ENCODE measurements at regions not wholly inside any gene's neighbourhood (a gene's known extent, or its start where the extent isn't known, plus 50 kb on each side); places are given as distances from the start of the nearest gene placed in this dataset.

DNA sequence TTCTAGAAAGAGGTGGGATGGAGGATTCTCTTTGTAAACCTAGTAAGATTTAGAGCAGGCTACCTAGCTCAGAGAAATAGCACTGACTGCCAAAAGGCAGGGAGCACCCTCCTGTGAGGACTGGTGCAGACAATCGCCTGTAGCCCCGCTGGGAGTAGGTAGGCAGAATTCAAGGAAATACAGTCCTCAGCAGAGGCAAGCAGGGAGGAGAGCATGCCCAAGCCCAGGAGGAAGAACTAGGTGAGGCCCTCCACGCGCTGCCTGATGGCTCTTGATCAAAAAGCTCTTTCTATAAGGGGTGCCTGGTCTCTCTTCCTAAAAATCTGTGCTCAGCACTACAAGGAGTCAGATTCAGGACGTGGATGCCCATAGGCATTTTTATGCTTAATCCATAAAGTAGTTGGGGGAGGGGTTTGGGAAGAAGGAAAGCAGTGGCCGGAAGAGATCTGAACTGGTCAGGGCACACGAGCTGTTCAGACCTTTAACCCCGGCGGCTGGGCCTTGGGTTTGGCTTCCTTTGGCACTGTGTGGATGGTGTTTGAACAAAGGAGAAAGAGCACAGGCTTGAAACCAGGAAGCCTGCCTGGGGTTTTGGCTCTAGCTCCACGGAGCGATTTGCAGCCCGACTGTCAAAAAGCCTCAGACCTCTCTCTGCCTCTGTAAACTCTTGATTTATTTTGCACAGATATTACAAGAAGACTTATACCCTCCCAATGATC lies 320.6 kb downstream of the FOXO1 start:
- DNase-seq (ENCODE audit: low read depth), result no peak
- H3K4me3 ChIP-seq (ENCODE audit: low read length), result no peak overlapping the region
- TF ChIP-seq, protein P1, sequence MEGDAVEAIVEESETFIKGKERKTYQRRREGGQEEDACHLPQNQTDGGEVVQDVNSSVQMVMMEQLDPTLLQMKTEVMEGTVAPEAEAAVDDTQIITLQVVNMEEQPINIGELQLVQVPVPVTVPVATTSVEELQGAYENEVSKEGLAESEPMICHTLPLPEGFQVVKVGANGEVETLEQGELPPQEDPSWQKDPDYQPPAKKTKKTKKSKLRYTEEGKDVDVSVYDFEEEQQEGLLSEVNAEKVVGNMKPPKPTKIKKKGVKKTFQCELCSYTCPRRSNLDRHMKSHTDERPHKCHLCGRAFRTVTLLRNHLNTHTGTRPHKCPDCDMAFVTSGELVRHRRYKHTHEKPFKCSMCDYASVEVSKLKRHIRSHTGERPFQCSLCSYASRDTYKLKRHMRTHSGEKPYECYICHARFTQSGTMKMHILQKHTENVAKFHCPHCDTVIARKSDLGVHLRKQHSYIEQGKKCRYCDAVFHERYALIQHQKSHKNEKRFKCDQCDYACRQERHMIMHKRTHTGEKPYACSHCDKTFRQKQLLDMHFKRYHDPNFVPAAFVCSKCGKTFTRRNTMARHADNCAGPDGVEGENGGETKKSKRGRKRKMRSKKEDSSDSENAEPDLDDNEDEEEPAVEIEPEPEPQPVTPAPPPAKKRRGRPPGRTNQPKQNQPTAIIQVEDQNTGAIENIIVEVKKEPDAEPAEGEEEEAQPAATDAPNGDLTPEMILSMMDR (conservative IDR thresholded peaks at IDR 0.05; ENCODE audit: low read length), result no peak

DNA sequence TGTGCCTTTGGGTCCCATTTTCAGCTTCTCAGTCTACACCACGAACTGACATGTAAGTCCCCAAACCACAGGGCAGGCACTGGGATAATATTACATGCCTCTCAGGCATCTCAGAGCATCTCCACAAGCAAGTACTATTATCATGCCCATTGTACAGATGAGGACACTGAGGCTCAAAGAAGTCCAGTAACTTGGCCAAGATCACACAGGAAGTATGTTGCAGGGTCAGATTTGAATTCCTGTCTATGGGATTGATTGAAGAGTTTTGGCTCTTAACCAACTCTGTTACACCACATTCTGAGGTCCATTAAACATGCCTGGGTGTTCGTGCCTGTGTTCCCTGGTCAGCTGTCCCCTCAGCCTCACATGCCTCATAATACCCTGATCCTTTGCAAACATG lies 319.8 kb downstream of the FOXO1 start:
- H3K4me3 ChIP-seq (ENCODE audit: low read length), result no peak overlapping the region
- DNase-seq (ENCODE audit: low read depth), result no peak
- TF ChIP-seq, protein P1 (conservative IDR thresholded peaks at IDR 0.05; ENCODE audit: low read length), result no peak

DNA sequence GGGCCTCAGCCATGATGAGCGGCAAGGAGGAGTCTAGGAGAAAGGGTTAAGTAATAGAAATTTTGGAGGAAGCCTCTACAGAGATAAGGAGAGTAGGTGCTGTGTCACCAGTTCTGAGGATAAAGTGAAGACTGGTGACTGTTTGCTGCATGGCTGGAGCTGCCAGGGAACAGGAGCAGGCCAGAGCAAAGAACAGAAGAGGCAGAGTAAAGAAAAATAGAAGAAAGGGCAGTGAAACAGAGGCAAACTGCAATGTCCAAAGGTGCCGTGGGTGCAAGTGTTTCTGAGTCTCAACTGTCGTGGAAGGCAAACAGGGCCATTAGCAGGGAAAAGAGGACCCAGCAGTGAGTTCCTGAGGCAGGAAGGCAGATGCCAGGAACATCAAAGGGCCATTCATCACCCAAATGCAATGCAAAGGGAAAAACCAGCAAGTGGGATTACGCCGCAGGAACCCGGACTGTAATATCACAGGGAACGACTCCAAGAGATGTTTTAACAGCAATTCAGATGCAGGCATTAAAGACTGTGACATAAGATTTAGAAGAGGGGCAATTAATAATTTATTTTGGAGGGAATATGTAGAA lies 318.3 kb downstream of the FOXO1 start:
- DNase-seq (ENCODE audit: low read depth), result no peak
- TF ChIP-seq, protein P1 (conservative IDR thresholded peaks at IDR 0.05; ENCODE audit: low read length), result no peak

DNA sequence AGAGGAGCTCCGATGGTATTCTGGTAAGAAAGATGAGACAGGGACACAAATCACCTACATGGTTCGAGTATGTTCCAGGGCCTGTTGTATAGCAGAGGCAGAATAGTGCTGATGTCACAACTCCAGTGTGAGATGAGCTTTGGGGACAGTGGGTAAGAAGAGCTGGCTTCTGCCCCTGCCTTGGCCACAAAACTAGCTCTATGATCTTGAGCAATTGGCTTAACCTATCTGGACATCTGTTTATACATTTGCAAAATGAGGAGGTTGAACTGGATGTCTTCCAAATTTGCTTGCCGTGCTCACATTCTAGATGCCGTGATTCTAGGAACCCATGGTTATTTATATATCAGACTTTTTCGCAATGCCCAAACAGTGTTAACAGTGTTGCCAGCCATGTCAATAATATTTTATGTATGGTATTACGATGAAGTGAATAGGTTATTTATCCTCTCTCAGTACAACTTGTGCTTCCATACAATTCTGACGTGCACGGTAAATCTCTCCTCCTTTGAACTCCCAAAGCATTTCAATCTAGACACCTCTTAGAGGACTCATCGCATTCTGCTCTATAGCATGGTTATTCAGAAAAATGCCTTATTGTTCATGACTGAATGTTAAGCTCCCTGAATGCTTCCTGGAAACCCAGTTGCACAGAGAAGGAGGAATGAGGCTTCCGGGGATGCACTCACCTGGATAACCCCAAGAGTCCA lies 316.0 kb downstream of the FOXO1 start:
- TF ChIP-seq, protein P1 (conservative IDR thresholded peaks at IDR 0.05; ENCODE audit: low read length), result no peak
- DNase-seq (ENCODE audit: low read depth), result no peak
- H3K4me3 ChIP-seq (ENCODE audit: low read length), result no peak overlapping the region

More for the DNA sequence above, 318.3 kb downstream of the FOXO1 start:
- H3K4me3 ChIP-seq (ENCODE audit: low read length), result no peak overlapping the region

DNA sequence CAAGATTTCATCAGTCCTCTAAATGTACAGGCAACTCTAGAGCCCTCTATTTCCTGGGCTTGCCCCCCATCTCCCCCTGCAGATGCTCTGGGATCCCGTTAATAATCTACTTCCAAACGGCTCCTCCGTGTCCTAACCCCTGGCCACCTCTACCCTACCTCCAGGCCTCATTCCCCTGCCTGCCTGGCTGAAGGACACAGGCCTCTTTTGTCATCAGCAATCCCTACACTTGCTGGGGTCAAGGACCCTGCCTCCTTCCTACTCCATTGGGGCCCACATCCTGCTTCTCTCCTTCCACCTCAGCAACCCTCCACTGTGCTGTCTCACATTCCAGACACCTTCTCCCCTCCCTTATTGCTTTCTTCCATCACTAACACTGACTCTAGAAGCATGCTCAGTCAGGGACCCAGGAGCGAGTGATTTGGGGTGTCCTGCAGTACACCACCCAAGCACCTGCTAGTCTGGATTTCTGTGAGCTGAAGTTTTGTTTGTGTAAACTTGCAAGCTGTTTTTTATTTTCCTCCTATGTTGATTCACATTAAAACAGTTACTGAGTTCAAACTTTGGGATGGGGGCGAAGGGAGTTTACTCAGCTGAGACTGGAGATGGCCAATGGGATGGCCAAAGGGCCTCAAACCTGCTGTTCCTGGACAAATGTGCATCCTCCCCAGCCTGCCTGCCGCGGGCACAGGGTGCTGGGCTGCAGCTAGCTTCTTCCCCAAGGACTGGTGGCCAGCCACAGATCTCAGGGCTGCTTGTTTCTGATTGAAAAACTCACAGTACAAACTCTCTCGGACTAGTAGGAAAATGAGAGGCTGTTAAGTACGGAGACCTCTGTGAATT lies 314.7 kb downstream of the FOXO1 start:
- TF ChIP-seq, protein P1 (conservative IDR thresholded peaks at IDR 0.05; ENCODE audit: low read length), result no peak
- DNase-seq (ENCODE audit: low read depth), result no peak

DNA sequence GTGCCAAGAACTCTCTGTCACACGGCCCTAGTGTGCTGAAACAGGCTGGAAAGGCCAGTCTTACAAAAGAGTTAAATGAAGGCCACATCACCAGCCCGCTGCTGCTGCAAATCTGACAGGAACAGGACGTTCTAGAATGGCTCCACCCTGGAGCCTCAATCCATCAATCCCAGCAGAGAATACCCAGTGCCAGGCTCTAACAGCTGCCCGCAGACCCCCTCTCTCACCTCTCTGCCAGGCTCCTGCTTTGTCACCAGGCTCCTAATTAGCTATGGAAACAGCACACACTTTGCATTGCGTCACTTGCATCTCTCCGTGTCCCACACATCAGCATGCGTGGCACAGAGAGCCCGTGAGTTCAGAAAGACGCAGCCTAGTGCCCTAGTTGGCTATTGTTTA lies 314.1 kb downstream of the FOXO1 start:
- DNase-seq (ENCODE audit: low read depth), result no peak
- no peak overlapping the region for H3K4me3 ChIP-seq (ENCODE audit: low read length)
- TF ChIP-seq, protein P1 (conservative IDR thresholded peaks at IDR 0.05; ENCODE audit: low read length), result no peak

More for the DNA sequence above, 314.7 kb downstream of the FOXO1 start:
- H3K4me3 ChIP-seq (ENCODE audit: low read length), result no peak overlapping the region

All from AG10803 (cell line).